Lower leg skin (tissue), 4 donors: ENCODE measurements at regions not wholly inside any gene's neighbourhood (a gene's known extent, or its start where the extent isn't known, plus 50 kb on each side); places are given as distances from the start of the nearest gene placed in this dataset.

Experiments
- DNase-seq, 2 donors: peaks; one replicate each; pipeline ENCODE4 v3.0.0-alpha.2; 2019; ENCODE audit warnings: low spot score in 2 of 2
- H3K4me3 ChIP-seq: fragments of 200-600 bp; sonication (generic); 2 replicates; pipeline ENCODE4 v1.5.1; 2017; ENCODE audit warnings: mild to moderate bottlenecking, low read depth; ENCODE audit not compliant: poor library complexity, severe bottlenecking
- POLR2A ChIP-seq, 2 donors: fragments of 450-650 bp; IDR thresholded peaks; one replicate each; pipeline ENCODE4 v1.6.1; 2016 to 2017; ENCODE audit warnings: antibody characterized with exemption in 2 of 2, mild to moderate bottlenecking in 1 of 2, moderate library complexity in 1 of 2
- WGBS, 2 donors: methylation state at CpG; one replicate each; pipeline ENCODE4 v1.1.5; 2018; 5-methylcytosine and 5-hydroxymethylcytosine counted together
- intact Hi-C: fragments of 100-400 bp; cut with DNase I; formaldehyde crosslinking; loops from one replicate; pipeline ENCODE4 v1.15.0; 2023; ENCODE audit warnings: low total_unique reads
- TF ChIP-seq, protein P1 (sequence below), 3 donors: fragments of 450-650 bp; IDR thresholded peaks; one replicate each; pipeline ENCODE4 v1.5.1; 2016; ENCODE audit warnings: antibody characterized with exemption in 3 of 3, mild to moderate bottlenecking in 3 of 3, moderate library complexity in 2 of 3

DNA sequence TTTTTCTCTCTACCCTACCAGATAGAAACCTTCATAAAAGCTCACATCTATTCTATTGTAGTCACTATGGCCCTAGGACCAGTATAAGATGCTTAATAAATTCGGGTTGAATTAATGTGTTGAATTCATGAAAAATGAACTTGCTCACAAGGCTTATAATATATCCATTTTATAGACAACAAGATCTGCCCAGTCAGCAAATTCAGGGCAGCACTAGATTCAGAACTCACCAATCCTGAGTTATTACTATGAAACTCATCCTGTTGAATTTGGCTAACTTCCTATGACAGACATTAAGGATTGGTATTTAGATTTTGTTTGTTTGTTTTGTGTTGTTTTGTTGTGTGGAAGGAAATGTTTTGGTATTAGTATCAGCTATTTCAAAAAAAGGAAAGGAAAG is 143.6 kb upstream of the CCNG1 start:
- 71 to 86% methylated on average over 1 of the region's 1 CpG for WGBS, 2 donors

DNA sequence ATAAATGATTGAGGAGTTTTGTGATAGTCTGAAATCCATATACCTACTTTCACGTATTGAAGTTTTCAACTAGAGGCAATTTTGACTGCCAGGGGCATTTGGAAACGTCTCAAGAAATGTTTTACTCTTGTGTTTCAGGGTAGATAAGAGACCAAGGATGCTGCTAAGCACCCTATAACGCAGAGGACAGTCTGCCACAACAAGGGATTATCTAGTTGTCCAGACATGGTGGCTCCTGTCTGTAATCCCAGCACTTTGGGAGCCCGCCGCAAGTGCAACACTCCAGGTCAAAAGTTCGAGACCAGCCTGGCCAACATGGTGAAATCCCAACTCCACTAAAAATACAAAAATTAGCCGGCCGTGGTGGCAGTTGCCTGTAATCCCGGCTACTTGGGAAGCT is 133.7 kb upstream of the CCNG1 start:
- no peak overlapping the region for H3K4me3 ChIP-seq
- intact Hi-C loops = no loop called here
- WGBS, 2 donors = 73 to 81% methylated on average over 9 of the region's 9 CpGs
- TF ChIP-seq, protein P1, sequence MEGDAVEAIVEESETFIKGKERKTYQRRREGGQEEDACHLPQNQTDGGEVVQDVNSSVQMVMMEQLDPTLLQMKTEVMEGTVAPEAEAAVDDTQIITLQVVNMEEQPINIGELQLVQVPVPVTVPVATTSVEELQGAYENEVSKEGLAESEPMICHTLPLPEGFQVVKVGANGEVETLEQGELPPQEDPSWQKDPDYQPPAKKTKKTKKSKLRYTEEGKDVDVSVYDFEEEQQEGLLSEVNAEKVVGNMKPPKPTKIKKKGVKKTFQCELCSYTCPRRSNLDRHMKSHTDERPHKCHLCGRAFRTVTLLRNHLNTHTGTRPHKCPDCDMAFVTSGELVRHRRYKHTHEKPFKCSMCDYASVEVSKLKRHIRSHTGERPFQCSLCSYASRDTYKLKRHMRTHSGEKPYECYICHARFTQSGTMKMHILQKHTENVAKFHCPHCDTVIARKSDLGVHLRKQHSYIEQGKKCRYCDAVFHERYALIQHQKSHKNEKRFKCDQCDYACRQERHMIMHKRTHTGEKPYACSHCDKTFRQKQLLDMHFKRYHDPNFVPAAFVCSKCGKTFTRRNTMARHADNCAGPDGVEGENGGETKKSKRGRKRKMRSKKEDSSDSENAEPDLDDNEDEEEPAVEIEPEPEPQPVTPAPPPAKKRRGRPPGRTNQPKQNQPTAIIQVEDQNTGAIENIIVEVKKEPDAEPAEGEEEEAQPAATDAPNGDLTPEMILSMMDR (IDR thresholded peaks at IDR 0.05) = no peak
- no peak for TF ChIP-seq POLR2A (IDR thresholded peaks at IDR 0.05)
- DNase-seq = no peak

More for the DNA sequence above, 143.6 kb upstream of the CCNG1 start:
- intact Hi-C loops = no loop called here
- DNase-seq = no peak
- no peak overlapping the region for H3K4me3 ChIP-seq
- TF ChIP-seq, protein P1 (IDR thresholded peaks at IDR 0.05) = no peak
- no peak for TF ChIP-seq POLR2A (IDR thresholded peaks at IDR 0.05)

DNA sequence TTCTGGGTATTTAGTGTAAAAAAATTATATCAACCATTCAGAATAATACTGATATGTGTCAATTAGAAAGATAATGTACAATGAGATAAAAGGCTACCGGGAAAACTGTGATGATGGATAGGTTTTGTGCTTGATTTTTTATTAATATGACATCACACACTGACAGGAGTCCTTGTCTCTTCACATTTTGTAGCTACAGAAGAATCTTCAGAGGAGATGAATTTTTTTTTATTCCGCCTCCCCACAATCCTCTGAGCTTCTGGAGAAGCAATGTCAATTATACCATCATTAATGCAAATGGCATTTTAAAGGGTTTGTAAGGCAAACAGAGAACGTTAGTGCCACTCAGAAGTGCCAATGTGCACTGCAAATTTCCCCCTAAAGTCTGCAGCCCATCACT is 131.7 kb upstream of the CCNG1 start:
- no peak overlapping the region for H3K4me3 ChIP-seq
- TF ChIP-seq POLR2A (IDR thresholded peaks at IDR 0.05) = no peak
- TF ChIP-seq, protein P1 (IDR thresholded peaks at IDR 0.05) = no peak
- intact Hi-C loops = no loop called here
- DNase-seq = no peak
- WGBS, 2 donors = 72 to 81% methylated on average over 3 of the region's 3 CpGs

DNA sequence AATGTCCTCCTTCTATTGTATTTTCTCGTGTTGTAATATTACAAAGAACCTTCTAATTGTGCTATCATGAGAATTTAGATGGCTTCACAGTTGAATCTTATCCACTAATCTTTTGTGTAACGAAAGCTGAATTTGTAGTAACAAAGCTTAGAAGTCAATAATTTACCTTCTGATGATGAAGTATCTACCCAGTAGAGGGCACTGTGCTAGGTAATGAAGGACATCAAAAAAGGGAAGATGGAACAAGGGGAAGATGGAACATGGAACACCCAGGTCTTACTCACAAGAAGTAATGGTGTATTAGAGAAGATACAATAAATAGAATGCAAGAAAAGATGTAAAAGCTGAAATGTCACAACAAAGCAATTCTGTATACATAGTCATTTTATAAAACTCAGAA is 131.0 kb upstream of the CCNG1 start:
- intact Hi-C loops = no loop called here
- no peak for DNase-seq
- H3K4me3 ChIP-seq = no peak overlapping the region
- WGBS, 2 donors = 64 to 70% methylated on average over 2 of the region's 2 CpGs
- no peak for TF ChIP-seq POLR2A (IDR thresholded peaks at IDR 0.05)
- TF ChIP-seq, protein P1 (IDR thresholded peaks at IDR 0.05) = no peak

DNA sequence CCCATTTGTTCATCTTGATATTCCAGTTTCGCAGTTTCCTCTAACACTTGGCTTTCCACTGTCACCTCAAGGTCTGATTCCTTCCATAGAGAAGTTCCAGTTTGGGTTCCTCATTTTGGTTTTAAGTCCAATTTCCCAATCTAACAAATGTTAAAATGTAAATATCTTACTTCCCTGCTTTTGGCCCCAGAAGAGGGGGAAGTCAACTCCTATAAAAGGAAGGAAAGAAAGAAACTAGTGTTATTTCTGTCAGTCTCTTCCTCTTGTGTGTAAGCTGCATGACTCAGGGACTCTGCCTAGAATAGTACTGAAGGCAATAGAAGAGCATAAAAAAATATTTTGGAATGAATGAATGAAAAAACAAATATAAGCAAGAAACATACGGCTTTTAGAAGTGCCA is 127.5 kb upstream of the CCNG1 start:
- intact Hi-C loops = no loop called here
- no peak overlapping the region for H3K4me3 ChIP-seq
- no peak for DNase-seq
- TF ChIP-seq POLR2A (IDR thresholded peaks at IDR 0.05) = no peak
- TF ChIP-seq, protein P1 (IDR thresholded peaks at IDR 0.05) = no peak
- WGBS, 2 donors = 77 to 87% methylated on average over 2 of the region's 2 CpGs

DNA sequence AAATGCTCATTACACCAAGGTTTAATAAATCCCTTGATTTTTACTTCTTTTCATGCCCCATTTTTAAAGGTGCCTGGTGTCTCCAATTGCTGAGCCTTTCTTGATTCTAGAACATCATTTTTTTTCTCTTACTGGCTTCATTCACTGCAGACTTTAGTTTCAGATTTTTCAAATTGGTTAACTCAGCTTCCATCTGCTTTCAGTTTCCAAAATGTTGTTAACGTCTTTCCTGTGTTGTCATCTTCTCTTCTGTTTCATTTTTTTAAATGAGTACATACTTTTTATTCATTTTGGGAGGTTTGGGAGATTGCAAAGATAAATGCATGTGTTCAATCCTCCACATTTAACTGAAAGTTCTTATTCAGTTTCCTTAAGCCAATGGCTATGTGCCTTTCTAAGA is 126.4 kb upstream of the CCNG1 start:
- no peak for DNase-seq
- no peak overlapping the region for H3K4me3 ChIP-seq
- intact Hi-C loops = no loop called here
- 43 to 44% methylated on average over 1 of the region's 1 CpG for WGBS, 2 donors
- no peak for TF ChIP-seq POLR2A (IDR thresholded peaks at IDR 0.05)
- TF ChIP-seq, protein P1 (IDR thresholded peaks at IDR 0.05) = no peak
